ENCODE measurements at regions not wholly inside any gene's neighbourhood (a gene's known extent, or its start where the extent isn't known, plus 50 kb on each side); places are given as distances from the start of the nearest gene placed in this dataset.

DNA sequence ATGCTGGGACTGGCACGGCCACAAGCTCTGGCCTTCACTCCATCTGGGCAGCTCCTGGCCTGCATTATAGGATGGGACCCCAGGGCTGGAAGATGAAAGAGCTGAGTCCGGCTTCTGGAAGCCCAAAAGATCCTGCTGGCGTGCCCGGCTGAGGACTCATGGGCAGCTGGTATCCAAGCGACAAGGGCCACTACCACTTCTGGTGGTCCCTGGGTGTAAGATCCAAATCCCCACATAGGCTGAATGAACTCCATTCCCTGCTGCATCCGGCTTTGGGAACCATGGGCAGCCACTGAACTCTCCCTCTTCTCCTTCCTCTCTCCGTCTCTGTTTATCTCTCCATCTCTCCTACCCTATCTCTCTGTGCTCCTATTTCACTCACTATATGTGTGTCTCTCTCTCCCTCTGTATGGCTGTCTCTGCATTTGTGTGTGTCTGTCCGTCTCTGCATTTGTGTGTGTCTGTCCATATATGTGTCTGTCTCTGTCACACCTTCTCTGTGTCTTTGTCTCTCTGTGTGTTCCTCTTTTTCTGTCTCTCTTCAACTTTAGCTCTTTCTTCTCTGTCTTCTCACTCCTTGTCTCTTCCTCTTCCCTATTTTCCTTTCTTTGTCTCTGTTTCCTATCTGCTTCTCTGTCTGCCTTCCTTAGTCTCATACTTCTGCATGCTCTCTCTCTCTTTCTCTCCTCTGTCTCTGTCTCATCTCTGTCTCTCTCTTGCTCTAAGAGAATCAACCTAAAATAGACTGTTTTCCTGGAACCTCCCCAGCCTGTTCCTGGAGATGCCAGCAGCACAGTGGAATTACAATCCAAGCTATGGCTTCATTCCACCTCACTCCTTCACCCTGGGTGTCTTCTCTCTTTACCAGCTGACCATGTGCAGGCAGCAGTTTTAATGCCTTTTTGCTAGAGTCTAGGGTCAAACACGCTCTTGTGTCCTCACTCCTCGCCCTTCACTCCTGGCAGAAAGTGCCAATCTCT is 60.4 kb upstream of the IRX6 start:
- no peak for DNase-seq (ENCODE audit: low read depth)
- TF ChIP-seq CTCF (IDR thresholded peaks at IDR 0.05; ENCODE audit: insufficient read depth, low read length): no peak
- H3K4me3 ChIP-seq (ENCODE audit: low read depth, low read length): no peak overlapping the region

- no peak for DNase-seq (ENCODE audit: low read depth)
- no peak for TF ChIP-seq CTCF (IDR thresholded peaks at IDR 0.05; ENCODE audit: insufficient read depth, low read length)
- no peak overlapping the region for H3K4me3 ChIP-seq (ENCODE audit: low read depth, low read length)
Observed at GRCh38 chr16:55264949-55265348, 59.1 kb upstream of the IRX6 start.

GRCh38 chr16:55265926-55266325 is 58.1 kb upstream of the IRX6 start:
- no peak for DNase-seq (ENCODE audit: low read depth)
- TF ChIP-seq CTCF (IDR thresholded peaks at IDR 0.05; ENCODE audit: insufficient read depth, low read length): no peak
- no peak overlapping the region for H3K4me3 ChIP-seq (ENCODE audit: low read depth, low read length)

DNA sequence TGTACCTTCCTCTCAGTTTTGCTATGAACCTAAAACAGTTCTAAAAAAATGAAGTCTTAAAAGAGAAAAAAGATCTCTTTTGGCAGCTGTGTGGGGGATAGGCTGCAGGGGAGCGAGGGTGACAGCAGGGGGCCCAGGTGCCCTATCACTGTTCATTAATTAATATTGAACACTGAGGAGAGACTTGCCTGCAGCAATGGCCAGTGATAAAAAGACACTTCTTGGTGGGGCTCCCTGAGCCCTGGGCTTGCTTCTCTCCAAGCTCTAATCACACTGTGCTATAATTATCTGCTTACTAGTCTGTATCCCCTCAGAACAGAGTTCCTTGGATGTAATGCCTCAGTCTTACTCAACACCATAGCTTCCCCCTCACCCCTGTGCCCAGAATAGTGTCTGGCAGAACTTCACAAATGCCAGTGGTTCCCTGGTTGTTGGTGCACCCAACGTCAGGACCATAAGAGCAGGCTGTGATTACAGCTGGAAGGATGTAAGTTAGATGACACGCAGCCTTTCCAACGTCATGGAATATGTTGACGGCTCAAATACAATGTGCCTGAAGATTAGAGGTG is 52.0 kb upstream of the IRX6 start:
- TF ChIP-seq CTCF (IDR thresholded peaks at IDR 0.05; ENCODE audit: insufficient read depth, low read length): no peak
- no peak overlapping the region for H3K4me3 ChIP-seq (ENCODE audit: low read depth, low read length)
- DNase-seq (ENCODE audit: low read depth): no peak

DNA sequence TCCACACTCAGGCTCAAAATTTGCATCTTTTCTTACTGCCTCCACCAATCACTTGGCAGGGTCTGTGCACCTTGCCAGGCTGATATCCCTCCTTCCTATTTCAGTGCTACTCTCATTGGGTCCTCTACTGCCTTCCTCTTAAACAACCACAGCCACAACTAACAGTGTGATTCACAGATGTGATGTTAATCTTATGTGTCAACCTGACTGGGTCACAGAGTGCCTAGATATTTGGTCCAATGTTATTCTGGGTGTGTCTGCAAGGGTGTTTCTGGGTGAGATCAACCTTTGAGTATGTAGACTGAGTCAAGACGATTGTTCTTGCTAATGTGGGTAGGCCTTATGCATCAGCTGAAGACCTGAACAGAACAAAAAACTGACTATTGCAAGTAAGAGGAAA is 51.3 kb upstream of the IRX6 start:
- no peak for DNase-seq (ENCODE audit: low read depth)
- no peak overlapping the region for H3K4me3 ChIP-seq (ENCODE audit: low read depth, low read length)
- TF ChIP-seq CTCF (IDR thresholded peaks at IDR 0.05; ENCODE audit: insufficient read depth, low read length): no peak

GRCh38 chr16:55273356-55273755 is 50.6 kb upstream of the IRX6 start:
- no peak for DNase-seq (ENCODE audit: low read depth)
- TF ChIP-seq CTCF (IDR thresholded peaks at IDR 0.05; ENCODE audit: insufficient read depth, low read length): no peak
- no peak overlapping the region for H3K4me3 ChIP-seq (ENCODE audit: low read depth, low read length)

Data from fibroblast of the aortic adventitia (primary cell).